NCI-H146 treated with DMSO at 0.1 percent for 48 hours (cell line): ENCODE measurements at regions not wholly inside any gene's neighbourhood (a gene's known extent, or its start where the extent isn't known, plus 50 kb on each side); places are given as distances from the start of the nearest gene placed in this dataset.

Experiments
- DNase-seq: peaks from one replicate; lab custom pipeline; 2025; ENCODE audit not compliant: unreplicated experiment; lab: John Stamatoyannopoulos, UW

GRCh38 chr3:6526321-6526720 is 334.6 kb upstream of the GRM7 start:
- DNase-seq: no peak

GRCh38 chr3:6526861-6527260 is 334.1 kb upstream of the GRM7 start:
- no peak for DNase-seq

GRCh38 chr3:6528951-6529350 is 332.0 kb upstream of the GRM7 start:
- no peak for DNase-seq

- no peak for DNase-seq
These were observed 329.8 kb upstream of the GRM7 start for GRCh38 chr3:6531153-6531552.

GRCh38 chr3:6532101-6532500 is 328.8 kb upstream of the GRM7 start:
- no peak for DNase-seq

GRCh38 chr3:6540981-6541380 is 319.9 kb upstream of the GRM7 start:
- no peak for DNase-seq

DNA sequence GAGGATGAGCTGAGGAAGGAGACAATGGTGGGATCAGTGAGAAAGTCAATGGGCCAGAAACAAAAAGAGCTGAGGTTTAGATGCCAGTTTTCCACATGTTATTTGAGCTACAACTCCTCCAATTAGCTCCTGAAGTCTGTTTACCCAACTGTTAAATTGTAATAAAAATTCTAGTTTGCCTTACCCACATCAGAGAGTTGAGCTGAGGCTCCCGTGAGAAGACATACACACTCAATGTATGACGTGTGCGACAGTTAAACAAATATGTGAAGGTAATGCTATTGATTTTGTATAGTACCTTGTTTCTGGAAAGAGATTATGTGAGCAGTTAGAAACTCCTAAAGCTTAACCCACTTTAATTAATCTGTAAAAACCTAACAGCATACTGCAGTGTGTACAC is 318.1 kb upstream of the GRM7 start:
- DNase-seq: peak; percentile 28

- DNase-seq: no peak
These were observed 311.6 kb upstream of the GRM7 start for GRCh38 chr3:6549296-6549695.

- DNase-seq: no peak
These were observed 309.8 kb upstream of the GRM7 start for GRCh38 chr3:6551165-6551564.

- DNase-seq: no peak
These were observed 300.7 kb upstream of the GRM7 start for GRCh38 chr3:6560259-6560658.

- no peak for DNase-seq
These were observed 293.7 kb upstream of the GRM7 start for GRCh38 chr3:6567241-6567640.

- DNase-seq: no peak
These were observed 291.9 kb upstream of the GRM7 start for GRCh38 chr3:6568999-6569493.

DNA sequence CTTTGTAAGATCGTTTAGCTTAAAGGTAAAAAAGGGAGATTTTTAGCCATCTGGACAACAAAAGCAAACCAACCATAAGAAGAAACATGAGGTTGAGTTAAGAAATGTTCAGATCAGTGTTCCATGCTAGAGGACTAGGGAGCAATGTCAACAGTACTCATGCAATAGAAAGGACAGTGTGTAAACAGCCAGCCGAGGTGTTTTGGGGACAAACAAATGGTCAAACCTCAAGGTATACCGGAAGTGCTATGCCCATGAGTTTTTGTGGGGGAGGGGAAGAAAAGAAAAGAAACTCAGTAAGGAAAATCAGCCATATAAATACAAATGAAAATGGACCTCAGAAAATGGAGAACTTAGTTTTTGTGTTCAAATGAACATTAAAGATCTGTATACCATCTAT is 289.5 kb upstream of the GRM7 start:
- DNase-seq: no peak

DNA sequence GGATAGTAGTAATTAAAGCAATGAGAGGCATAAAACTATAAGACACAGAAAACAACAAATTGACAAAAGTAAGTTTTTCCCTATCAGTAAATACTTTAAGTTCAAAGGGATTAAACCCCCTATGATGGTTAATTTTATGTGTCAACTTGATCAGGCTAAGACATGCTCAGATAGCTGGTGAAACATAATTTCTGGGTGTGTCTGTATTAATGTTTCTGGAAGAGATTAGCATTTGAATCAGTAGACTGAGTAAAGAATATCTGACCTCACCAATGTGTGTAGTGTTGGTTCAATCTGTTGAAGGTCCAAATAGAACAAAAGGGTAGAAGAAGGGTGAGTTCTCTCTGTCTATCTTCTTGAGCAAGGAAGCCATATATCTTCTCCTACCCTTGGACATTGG is 283.3 kb upstream of the GRM7 start:
- DNase-seq: no peak

DNA sequence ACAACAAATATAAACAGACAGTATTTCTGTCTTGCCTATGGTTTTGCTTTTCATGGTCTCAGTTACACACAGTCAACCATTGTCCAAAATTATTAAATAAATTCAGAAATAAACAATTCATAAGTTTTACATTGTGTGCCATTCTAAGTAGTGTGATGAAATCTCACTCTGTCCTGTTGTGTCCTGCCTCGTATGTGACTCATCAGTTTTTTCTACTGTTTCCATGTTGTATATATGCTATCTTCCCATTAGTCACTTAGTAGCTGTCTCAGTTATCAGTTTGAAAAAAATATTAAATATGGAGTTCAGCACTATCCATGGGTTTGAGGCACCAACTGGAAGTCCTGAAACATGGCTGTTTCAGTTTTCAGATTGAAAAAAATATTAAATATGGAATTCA is 282.4 kb upstream of the GRM7 start:
- no peak for DNase-seq

DNA sequence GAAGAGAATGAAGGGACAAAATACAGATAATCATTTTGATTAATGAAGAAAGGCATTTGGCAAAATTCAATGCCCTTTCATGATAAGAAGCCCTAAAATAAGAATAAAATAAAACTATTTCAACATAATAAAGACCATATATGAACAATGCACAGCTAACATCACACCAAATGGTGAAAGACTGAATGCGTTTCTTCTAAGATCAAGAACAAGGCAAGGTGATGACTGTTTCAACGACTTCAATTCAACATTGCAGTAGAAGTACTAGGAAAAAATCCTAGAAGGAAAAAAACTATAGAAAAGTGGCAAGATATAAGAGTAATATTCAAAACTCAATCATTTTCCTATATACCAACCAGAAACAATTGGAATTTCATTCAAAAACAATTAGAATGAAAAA is 280.1 kb upstream of the GRM7 start:
- DNase-seq: no peak

DNA sequence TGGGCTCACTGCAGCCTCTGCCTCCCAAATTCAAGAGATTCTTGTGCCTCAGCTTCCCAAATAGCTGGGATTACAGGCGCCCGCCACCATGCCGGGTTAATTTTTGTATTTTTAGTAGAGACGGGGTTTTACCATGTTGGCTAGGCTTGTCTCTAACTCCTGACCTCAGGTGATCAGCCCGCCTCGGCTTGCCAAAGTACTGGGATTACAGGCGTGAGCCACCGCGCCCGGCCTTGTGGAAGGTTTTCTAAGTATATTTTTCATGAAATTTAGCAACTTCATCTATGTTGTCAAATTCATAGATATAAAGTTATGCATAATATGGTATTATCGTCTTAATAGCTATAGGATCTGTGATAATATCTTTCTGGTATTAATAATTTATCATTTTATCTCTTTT is 275.6 kb upstream of the GRM7 start:
- no peak for DNase-seq

DNA sequence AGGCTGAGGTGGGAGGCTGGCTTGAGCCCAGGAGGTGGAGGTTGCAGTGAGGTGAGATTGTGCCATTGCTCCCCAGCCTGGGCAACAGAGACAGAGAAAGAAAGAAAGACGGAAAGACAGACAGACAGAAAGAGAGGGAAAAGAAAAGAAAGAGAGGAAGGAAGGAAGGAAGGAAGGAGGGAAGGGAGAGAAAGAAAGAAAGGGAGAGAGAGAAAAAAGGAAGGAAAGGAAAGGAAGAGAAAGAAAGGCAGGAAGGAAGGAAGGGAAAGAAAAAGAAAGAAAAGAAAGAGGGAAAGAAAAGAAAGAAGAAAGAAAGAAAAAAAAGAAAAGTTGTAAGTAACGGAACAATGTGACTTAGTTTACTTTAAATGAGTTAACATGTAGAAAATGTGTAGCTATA is 260.7 kb upstream of the GRM7 start:
- no peak for DNase-seq

DNA sequence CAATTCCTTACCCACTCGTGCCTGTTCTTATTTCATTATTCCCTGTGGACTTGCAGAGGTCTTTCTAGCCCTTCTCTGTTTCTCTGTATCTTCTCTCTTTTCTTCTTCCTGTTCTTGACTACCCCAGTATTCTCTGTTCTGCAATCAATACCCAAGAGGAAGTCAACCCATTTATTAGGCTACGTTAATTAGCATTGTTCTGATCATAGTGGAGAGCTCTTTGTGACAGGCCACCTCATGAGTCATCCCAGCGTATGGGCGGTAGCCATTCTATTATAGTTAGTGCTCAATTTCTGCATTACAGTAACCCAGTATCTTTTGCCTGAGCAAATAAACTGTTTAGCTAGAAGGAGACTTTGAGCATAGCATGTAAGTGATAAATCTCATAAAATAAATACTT is 259.5 kb upstream of the GRM7 start:
- DNase-seq: no peak

DNA sequence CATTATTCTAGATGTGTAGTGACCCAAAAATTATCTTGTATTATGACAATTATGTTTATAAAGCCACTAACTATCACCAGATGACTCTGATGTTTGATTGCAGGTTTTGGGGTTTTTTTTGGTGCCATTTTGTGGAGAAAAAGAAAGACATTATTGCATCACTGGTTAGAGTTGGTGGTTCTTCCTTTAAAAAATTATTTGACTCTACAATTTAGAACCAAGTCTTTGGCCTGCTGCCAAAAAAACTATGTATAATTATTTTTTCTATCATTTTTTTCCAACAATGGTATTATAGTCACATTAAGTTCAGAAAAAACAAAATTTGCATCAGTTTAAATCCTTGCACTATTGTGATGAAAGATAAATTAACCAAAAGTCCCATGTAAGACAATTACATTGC is 258.6 kb upstream of the GRM7 start:
- DNase-seq: no peak

DNA sequence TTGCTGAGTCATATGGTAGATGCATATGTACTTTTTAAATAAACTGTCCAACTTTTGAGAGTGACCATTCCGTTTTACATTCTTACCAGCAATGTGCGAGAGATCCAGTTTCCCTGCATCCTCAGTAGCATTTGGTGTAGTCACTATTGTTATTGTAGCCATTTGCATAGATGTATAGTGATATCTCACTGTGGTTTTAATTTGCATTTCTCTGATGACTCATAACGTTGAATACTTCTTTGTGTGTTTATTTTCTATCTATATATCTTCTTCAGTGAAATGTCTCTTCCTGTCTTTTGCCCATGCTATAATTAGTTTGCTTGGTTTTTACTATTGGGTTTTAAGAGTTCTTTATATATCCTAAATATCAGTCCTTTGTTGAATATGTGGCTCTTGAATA is 255.7 kb upstream of the GRM7 start:
- no peak for DNase-seq

GRCh38 chr3:6608843-6609242 is 252.1 kb upstream of the GRM7 start:
- no peak for DNase-seq

- DNase-seq: no peak
These were observed 248.8 kb upstream of the GRM7 start for GRCh38 chr3:6612034-6612616.

DNA sequence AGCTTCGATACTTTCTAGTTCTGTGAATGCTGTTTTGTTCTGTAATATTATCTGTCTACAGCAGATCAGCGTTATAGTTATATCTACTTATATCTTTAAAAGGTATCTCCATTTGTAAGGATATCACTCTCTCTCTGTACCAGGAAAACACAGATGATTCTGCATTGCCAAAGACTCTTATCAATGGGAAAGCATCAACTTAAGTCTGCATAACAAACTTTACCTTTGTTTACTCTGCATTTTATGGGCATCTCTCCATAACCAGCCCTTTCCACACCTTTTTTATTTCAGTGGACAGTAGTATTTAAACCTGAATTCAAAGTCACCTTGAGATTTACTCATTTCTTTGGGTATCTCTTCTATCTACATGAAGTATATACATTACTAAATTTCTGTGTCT is 238.7 kb upstream of the GRM7 start:
- no peak for DNase-seq
